TTC549 (cell line): ENCODE measurements at regions not wholly inside any gene's neighbourhood (a gene's known extent, or its start where the extent isn't known, plus 50 kb on each side); places are given as distances from the start of the nearest gene placed in this dataset.
"Not testable (repeated sequence)": the region's sequence is repeated elsewhere in the genome, so short reads cannot be mapped to it uniquely, and the experiment has no call there.

Source experiments
- FAIRE-seq: peaks from 2 replicates; lab custom pipeline; 2012; peaks lifted over from hg19 to GRCh38; lab: Jason Lieb, UNC

DNA sequence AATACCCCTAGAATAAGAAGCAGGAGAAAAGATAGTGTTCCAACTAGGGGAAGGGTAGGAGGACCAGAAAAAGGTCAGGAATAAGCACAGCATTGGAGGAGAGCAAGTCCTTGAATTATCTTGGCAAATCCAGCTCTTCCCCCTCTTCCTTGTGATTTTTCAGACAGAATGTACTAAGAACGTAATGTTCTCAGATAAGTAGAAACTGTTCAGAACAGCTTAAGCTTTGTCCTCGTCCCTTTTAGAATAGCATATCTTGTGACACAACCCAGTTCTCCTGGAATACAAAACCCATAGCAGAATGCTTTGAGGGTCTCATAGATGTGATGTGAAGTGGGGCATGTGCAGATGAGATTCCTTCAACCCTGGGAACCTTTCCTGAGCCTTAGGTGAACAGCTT is 97.4 kb downstream of the EMB start:
- FAIRE-seq, result no peak

DNA sequence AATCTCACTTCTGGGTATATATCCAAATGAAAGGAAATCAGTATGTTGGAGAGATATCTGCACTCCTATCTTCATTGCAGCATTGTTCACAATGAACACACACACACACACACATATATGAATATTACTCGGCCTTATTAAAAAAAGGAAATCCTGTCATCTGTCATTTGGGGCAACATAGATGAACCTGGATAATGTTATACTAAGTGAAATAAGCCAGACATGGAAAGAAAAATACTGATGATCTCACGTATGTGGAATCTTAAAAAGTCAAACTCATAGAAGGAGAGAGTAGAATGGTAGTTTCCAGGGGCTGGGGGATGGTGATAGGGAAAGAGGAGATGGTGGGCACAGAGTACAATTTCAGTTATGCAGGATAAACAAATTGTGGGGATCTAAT is 100.3 kb downstream of the EMB start:
- no peak for FAIRE-seq

DNA sequence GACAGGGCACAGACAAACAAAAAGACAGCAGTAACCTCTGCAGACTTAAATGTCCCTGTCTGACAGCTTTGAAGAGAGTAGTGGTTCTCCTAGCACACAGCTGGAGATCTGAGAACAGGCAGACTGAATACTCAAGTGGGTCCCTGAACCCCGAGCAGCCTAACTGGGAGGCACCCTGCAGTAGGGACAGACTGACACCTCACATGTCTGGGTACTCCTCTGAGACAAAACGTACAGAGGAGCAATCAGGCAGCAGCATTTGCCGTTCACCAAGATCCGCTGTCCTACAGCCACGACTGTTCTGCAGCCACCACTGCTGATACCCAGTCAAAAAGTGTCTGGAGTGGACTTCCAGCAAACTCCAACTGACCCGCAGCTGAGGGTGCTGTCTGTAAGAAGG is 110.5 kb downstream of the EMB start:
- FAIRE-seq, result not testable (repeated sequence)

DNA sequence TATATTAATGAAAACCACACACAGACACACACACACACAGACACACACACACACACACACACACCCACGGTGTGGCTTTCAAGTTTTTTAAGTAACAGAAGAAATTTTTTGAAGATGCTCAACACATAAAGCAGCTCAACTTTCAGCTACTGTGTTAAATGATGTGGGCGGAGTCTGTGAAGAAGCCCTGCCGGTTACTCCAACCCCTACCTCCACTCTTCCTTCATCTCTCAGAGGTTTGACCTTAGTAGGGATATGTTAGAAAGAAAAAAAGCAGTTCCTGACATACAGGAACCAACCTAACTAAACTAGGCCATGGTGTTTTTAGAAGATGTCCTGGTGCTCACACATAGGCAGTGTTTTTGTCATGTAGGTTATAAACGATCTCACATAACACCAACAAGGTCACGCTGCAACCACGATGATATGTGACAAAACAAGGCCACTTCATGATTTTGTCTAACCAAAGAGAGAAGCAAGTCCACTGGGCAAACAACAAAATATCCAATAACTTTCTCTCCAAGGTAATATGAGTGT is 112.8 kb downstream of the EMB start:
- FAIRE-seq, result no peak

DNA sequence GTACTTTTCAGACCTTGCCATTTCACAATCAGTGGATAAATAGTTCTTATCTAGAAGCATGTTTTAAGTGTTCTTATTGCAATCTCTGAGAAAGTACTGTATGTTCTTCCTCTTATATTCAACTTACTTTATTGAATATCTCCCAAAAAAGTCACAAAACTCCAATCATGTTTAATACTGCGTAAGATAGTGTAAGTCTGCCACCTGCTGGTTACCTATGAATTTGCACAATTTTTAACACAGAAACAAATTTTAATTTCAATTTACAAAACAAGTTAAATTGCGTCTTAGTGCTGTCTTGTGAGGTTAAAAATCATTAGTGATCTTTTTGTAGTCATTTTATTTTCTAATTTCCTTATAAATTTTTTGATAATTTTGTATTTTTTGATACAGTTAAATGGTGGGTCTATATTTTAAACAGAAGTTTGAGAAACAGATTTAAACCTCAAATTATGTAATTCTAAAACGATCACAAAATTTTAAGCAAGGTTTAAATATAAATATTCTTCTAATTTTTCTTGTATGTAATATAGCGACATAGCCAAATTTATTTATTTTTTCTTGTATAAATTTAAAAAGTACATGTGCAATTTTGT is 115.8 kb downstream of the EMB start:
- peak; percentile 90 for FAIRE-seq

DNA sequence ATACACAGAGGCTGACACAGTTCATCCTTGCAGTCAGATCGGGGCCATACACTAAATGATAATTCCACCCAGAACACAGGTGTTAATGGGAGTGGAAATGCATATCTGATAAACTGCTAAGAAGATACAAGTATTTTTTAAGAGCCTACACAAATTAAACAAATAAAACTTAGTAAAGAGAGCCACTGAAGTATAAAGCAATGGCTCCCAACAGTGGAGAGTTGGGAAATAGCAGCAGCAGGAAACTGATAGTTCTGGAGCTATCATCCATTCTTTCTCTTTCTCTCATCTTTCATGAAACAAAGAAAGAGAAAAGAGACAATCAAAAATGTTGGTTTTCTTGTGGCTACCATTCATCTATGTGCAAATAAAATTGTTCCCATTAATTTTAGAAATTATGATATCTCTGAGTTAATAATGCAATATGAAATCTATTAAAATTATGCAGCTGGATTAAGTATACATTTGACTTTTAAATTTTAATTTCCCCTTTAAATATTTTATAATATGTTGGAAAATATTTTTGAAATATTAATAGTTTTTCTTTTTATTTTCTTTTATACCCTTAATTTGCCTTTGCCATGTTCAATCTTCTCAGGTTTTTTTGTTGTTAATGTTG is 120.8 kb downstream of the EMB start:
- no peak for FAIRE-seq

DNA sequence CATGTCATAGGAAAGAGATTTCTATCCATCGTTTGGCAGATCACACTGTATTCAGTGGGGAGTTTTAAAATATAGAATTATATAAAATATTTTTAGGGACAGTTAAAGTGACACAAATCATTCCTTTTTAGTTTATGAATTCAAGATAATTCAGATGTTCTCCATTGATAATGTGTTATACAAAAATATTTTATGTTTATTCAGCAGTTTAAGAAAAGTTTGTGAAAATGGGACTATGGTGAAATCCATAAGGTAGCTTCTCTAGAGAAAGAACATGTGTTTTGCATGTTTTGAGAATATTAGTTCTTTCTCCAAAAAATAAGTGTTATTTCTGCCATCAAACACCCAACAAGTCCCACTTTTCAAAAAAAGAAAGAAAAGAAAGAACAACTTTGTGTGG is 122.9 kb downstream of the EMB start:
- no peak for FAIRE-seq

DNA sequence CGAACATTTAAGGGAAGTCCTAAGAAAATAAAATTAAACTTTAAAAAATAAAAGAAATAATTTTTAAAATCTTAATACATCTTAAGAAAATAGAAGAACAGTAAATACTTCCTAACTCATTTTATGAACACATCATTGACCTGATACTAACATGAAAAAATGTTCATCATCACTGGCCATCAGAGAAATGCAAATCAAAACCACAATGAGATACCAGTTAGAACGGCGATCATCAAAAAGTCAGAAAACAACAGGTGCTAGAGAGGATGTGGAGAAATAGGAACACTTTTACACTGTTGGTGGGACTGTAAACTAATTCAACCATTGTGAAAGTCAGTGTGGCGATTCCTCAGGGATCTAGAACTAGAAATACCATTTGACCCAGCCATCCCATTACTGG is 134.6 kb downstream of the EMB start:
- not testable (repeated sequence) for FAIRE-seq

DNA sequence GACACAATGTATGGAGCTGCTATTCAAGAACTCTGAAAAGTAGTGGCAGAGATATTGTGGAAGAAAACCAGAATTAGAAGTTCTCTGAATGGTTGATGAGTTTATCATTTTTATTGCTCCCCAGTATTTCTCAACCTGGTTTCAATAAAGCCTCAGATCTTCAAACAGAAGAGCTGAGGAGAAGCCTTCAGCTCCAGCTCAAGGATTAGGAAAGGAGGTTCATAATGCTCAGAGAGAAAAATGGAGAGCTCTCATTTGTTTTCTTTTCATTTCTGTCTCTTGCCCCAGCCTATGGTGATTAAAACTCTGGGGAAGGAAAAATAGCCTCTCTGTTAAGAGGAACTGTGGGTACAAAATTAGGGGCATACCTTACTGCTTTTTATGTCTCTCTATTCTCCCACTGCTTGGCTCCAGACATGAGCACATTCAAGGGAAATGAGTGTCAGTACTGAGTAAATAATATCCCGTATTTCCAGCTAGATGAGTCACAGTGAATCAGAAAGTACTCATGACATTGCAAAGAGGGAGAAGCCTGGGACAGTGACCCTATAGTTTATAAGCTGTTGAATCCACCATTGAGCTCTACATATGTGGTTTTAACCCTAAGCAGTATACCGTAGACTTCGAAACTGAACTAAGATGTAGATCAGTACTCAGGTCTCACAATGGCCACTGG is 138.1 kb downstream of the EMB start:
- no peak for FAIRE-seq

DNA sequence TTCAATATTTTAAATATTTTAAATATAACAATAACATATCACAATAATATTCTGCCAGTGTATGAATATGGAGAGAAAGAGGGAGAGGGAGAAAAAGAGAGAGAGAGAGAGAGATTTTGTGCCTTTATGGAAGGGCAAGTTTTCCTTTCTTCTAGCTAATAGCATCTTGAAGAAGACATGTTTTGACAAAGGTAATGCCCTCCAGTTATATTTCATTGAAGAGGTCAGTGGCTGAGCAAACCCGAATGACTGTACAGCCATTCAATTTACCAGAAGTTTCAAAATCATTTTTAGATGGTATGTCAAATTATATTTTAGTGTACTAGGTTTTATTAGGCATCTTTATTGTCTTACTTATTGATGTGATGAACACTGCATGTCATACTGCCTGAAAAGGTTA is 139.3 kb downstream of the EMB start:
- FAIRE-seq, result no peak

DNA sequence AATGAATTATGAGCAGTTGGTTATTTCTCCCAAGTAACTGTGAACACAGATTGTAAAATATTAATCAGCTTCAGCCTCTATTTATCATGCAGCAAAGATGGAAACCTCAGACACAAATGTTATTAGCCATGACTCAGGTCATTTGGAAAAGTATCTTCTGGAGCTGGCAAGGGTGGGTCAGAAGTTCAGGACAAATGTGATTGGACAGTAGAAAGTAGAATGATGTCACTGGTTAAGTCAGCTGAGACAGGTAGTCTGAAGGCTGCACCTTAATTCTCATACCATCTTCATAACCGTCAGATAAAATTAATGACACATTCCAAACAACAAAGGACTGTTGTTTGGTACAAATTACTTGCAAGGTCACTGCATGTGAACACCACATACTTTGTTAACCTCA is 140.2 kb downstream of the EMB start:
- no peak for FAIRE-seq

DNA sequence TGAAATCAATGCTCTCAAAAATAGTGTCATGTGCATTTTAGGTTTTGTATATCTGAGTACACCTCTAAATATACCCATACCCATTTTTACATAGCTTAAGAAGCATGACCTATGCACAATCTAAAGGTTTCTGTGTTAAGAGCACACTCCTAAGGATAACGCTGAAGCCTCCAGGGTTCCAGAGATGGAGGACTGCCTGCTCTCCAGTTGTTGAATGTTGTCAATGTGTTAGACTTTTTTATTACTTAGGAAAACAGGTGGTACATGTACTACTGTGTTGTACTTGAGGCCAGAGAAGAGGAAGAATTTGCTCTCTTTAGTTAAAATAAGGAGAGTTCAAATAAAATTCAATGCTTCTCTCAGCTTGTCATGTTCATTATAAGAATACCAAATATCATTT is 141.2 kb downstream of the EMB start:
- no peak for FAIRE-seq

DNA sequence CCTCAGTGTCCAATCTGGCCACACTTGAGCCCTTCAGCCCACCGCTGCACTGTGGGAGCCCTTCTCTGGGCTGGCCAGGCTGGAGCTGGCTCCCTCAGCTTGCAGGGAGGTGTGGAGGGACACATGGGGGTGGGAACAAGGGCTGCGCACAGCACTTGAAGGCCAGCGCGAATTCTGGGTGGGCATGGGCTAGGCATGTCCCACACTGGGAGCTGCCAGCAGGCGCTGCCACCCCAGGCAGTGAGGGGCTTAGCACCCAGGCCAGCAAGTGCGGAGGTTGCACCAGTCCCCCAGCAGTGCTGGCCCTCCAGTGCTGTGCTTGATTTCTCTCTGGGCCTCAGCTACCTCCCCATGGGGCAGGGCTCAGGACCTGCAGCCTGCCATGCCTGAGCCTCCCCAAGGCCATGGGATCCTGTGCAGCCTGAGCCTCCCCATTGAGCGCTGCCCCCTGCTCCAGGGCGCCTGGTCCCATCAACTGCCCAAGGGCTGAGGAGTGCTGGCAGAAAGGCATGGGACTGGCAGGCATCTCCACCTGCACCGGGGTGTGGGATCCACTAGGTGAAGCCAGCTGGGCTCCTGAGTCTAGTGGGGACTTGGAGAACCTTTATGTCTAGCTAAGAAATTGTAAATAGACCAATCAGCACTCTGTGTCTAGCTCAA is 148.2 kb downstream of the EMB start:
- FAIRE-seq, result no peak

DNA sequence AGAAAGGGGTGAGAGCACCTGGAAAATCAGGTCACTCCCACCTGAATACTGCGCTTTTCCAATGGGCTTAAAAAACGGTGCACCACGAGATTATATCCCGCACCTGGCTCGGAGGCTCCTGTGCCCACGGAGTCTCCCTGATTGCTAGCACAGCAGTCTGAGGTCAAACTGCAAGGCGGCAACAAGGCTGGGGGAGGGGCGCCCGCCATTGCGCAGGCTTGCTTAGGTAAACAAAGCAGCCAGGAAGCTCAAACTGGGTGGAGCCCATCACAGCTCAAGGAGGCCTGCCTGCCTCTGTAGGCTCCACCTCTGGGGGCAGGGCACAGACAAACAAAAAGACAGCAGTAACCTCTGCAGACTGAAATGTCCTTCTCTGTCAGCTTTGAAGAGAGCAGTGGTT is 160.6 kb downstream of the EMB start:
- FAIRE-seq, result not testable (repeated sequence)
